CD14-positive monocyte (primary cell): ENCODE measurements at regions not wholly inside any gene's neighbourhood (a gene's known extent, or its start where the extent isn't known, plus 50 kb on each side); places are given as distances from the start of the nearest gene placed in this dataset.

Experiments used
- DNase-seq, 3 donors: peaks; one replicate each; pipeline ENCODE4 v3.0.0-alpha.2; 2011 to 2022
- H2AFZ ChIP-seq: 2 replicates; pipeline ENCODE4 v1.6.0; 2012; ENCODE audit warnings: mild to moderate bottlenecking, low read depth, low read length, inconsistent platforms; ENCODE audit not compliant: insufficient read depth, poor library complexity, severe bottlenecking
- H3K27ac ChIP-seq, 2 donors: 1 replicate in 1 of 2; 2 replicates in 1 of 2; pipeline ENCODE4 v1.5.1; 2012 to 2013; ENCODE audit warnings: low read length in 2 of 2, control low read depth in 1 of 2, inconsistent platforms in 1 of 2, low read depth in 1 of 2, mild to moderate bottlenecking in 1 of 2
- H3K27me3 ChIP-seq, 2 donors: one replicate each; pipeline versions ENCODE4 v1.6.0 to v1.6.1; 2011 to 2013; ENCODE audit warnings: low read length in 2 of 2; ENCODE audit not compliant: control insufficient read depth in 2 of 2, insufficient read depth in 2 of 2
- H3K36me3 ChIP-seq, 2 donors: replicated peaks in 1 of 2; 1 replicate in 1 of 2; 2 replicates in 1 of 2; pipeline versions ENCODE4 v1.5.1 to v1.6.1; 2012 to 2013; ENCODE audit warnings: low read length in 2 of 2, control low read depth in 1 of 2, inconsistent platforms in 1 of 2, mild to moderate bottlenecking in 1 of 2; ENCODE audit not compliant: insufficient read depth in 2 of 2, control insufficient read depth in 1 of 2
- H3K4me1 ChIP-seq, 2 donors: 1 replicate in 1 of 2; 2 replicates in 1 of 2; pipeline versions ENCODE4 v1.5.1 to v1.6.1; 2012 to 2013; ENCODE audit warnings: low read length in 2 of 2, control low read depth in 1 of 2, inconsistent platforms in 1 of 2, mild to moderate bottlenecking in 1 of 2, moderate library complexity in 1 of 2; ENCODE audit not compliant: insufficient read depth in 2 of 2, control insufficient read depth in 1 of 2
- H3K4me2 ChIP-seq: replicated peaks from 2 replicates; pipeline ENCODE3; 2012; ENCODE audit warnings: low read length, moderate library complexity, mild to moderate bottlenecking; ENCODE audit not compliant: poor library complexity, severe bottlenecking; ENCODE audit errors: extremely low read depth
- H3K4me3 ChIP-seq, 3 experiments: fragments of 200-600 bp in 1 of 3; sonication (generic) in 1 of 3; replicated peaks in 1 of 3; 1 replicate in 2 of 3; 2 replicates in 1 of 3; pipeline ENCODE4 v1.5.1; 2011 to 2013; ENCODE audit warnings: low read length in 3 of 3, mild to moderate bottlenecking in 3 of 3, control low read depth in 2 of 3, low read depth in 2 of 3, inconsistent platforms in 1 of 3, moderate library complexity in 1 of 3
- H3K79me2 ChIP-seq: 2 replicates; pipeline ENCODE4 v1.6.0; 2012; ENCODE audit warnings: mild to moderate bottlenecking, control low read depth, inconsistent platforms, low read length, moderate library complexity; ENCODE audit not compliant: insufficient read depth
- H3K9ac ChIP-seq: 2 replicates; pipeline ENCODE4 v1.6.0; 2017; ENCODE audit warnings: low read length, mild to moderate bottlenecking; ENCODE audit not compliant: insufficient read depth, poor library complexity, severe bottlenecking
- H3K9me3 ChIP-seq, 2 donors: replicated peaks in 1 of 2; 1 replicate in 1 of 2; 2 replicates in 1 of 2; pipeline versions ENCODE4 v1.5.1 to v1.6.1; 2012 to 2013; ENCODE audit warnings: low read length in 2 of 2, control low read depth in 1 of 2; ENCODE audit not compliant: control insufficient read depth in 1 of 2, insufficient read depth in 1 of 2
- H4K20me1 ChIP-seq: 2 replicates; pipeline ENCODE4 v1.6.0; 2012; ENCODE audit warnings: mild to moderate bottlenecking, low read length, control low read depth, moderate library complexity; ENCODE audit not compliant: insufficient read depth
- H3K27ac Mint-ChIP-seq, 7 donors: one replicate each; pipeline ENCODE4 v1.8.0; 2020; ENCODE audit warnings: mild to moderate bottlenecking in 7 of 7, mixed read lengths in 7 of 7, moderate library complexity in 6 of 7, inconsistent platforms in 2 of 7
- H3K27me3 Mint-ChIP-seq, 3 donors: one replicate each; pipeline ENCODE4 v1.8.0; 2021 to 2022; ENCODE audit warnings: low read depth in 3 of 3, mild to moderate bottlenecking in 3 of 3, mixed read lengths in 3 of 3, moderate library complexity in 3 of 3, inconsistent platforms in 1 of 3
- H3K36me3 Mint-ChIP-seq, 2 donors: one replicate each; pipeline ENCODE4 v1.8.0; 2020; ENCODE audit warnings: mixed read lengths in 2 of 2, inconsistent platforms in 1 of 2, mild to moderate bottlenecking in 1 of 2
- H3K4me1 Mint-ChIP-seq: one replicate; pipeline ENCODE4 v1.8.0; 2020; ENCODE audit warnings: mild to moderate bottlenecking, mixed read lengths
- H3K4me3 Mint-ChIP-seq, 2 donors: one replicate each; pipeline ENCODE4 v1.8.0; 2020; ENCODE audit warnings: mild to moderate bottlenecking in 2 of 2, mixed read lengths in 2 of 2, moderate library complexity in 1 of 2
- H3K9me3 Mint-ChIP-seq, 7 donors: one replicate each; pipeline ENCODE4 v1.8.0; 2020 to 2022; ENCODE audit warnings: mixed read lengths in 7 of 7, mild to moderate bottlenecking in 6 of 7, moderate library complexity in 6 of 7, inconsistent platforms in 2 of 7
- CTCF ChIP-seq: fragments of 200-600 bp; IDR thresholded peaks from one replicate; pipeline ENCODE4 v1.8.0; 2022; ENCODE audit warnings: antibody characterized with exemption, mild to moderate bottlenecking
- WGBS: methylation state at CpG from one replicate; pipeline ENCODE4 v1.1.5; 2013; ENCODE audit warnings: missing lambda C conversion rate; ENCODE audit not compliant: insufficient coverage; 5-methylcytosine and 5-hydroxymethylcytosine counted together
- intact Hi-C, 2 donors: fragments of 100-400 bp; cut with micrococcal nuclease; formaldehyde crosslinking; loops; one replicate each; pipeline versions ENCODE4 v1.15.0 to v1.15.1; 2023

GRCh38 chr11:114938799-114939198 lies 260.5 kb downstream of the NXPE2 start:
- Histone ChIP-seq H2AFZ (no peak overlapping the region), H3K27ac (no peak overlapping the region), H3K4me1 (no peaks in the 10 kb centered on the region), H3K36me3 (no peaks in the 10 kb centered on the region), H3K4me3 (no peak overlapping the region), H3K4me2 (no peak overlapping the region), H3K27me3 (no peaks in the 10 kb centered on the region), H3K79me2 (no peaks in the 10 kb centered on the region), H3K9me3 (peaks cover 17 to 19% of the 10 kb centered on the region in 2 donors), H4K20me1 (no peaks in the 10 kb centered on the region), H3K9ac (no peak overlapping the region)
- TF ChIP-seq CTCF: no peak
- Mint-ChIP-seq H3K36me3 (no peaks in the 10 kb centered on the region), H3K4me3 (no peak overlapping the region), H3K4me1 (no peaks in the 10 kb centered on the region), H3K9me3 (peaks cover 9 to 24% (median 12%) of the 10 kb centered on the region in 7 donors), H3K27me3 (peaks cover 0 to 3% (median 1%) of the 10 kb centered on the region in 3 donors), H3K27ac (no peak overlapping the region)
- intact Hi-C loops: no loop called here
- no peak for DNase-seq
- 92% methylated on average over 2 of the region's 3 CpGs for WGBS

- intact Hi-C loops: no loop called here
- Mint-ChIP-seq H3K4me1 (no peaks in the 10 kb centered on the region), H3K4me3 (no peak overlapping the region), H3K9me3 (peaks cover 9 to 22% (median 13%) of the 10 kb centered on the region in 7 donors), H3K36me3 (no peaks in the 10 kb centered on the region), H3K27ac (no peak overlapping the region), H3K27me3 (peaks cover 0 to 3% (median 2%) of the 10 kb centered on the region in 3 donors)
- no peak overlapping the region for H3K27ac ChIP-seq
- peaks cover 17 to 19% of the 10 kb centered on the region in 2 donors for H3K9me3 ChIP-seq
- no peak for DNase-seq
- H3K36me3 ChIP-seq: no peaks in the 10 kb centered on the region
- H3K27me3 ChIP-seq: no peaks in the 10 kb centered on the region
- H3K4me1 ChIP-seq: no peaks in the 10 kb centered on the region
- H3K4me3 ChIP-seq: no peak overlapping the region
- H3K9ac ChIP-seq: no peak overlapping the region
- no peaks in the 10 kb centered on the region for H4K20me1 ChIP-seq
- H3K79me2 ChIP-seq: no peaks in the 10 kb centered on the region
- no peak overlapping the region for H3K4me2 ChIP-seq
- TF ChIP-seq CTCF: no peak
- H2AFZ ChIP-seq: no peak overlapping the region
Observed at GRCh38 chr11:114942207-114942606, 263.9 kb downstream of the NXPE2 start.
